ENCODE measurements at regions not wholly inside any gene's neighbourhood (a gene's known extent, or its start where the extent isn't known, plus 50 kb on each side); places are given as distances from the start of the nearest gene placed in this dataset.

- Histone ChIP-seq H4K20me1 (replicated peaks; ENCODE audit: control insufficient read depth, insufficient read depth, low read length) (no peaks in the 10 kb centered on the region), H3K36me3 (ENCODE audit: control insufficient read depth, insufficient read depth, low read length) (no peaks in the 10 kb centered on the region), H3K27me3 (ENCODE audit: control insufficient read depth in 2 of 2, insufficient read depth in 2 of 2, low read length in 2 of 2) (no peaks in the 10 kb centered on the region), H3K79me2 (ENCODE audit: control insufficient read depth, insufficient read depth, low read length) (no peaks in the 10 kb centered on the region), H3K4me2 (ENCODE audit: insufficient read depth, low read length) (no peak overlapping the region), H3K9me3 (replicated peaks; ENCODE audit: control insufficient read depth, insufficient read depth, low read depth, low read length) (no peaks in the 10 kb centered on the region), H2AFZ (ENCODE audit: low read depth, low read length) (no peak overlapping the region), H3K27ac (ENCODE audit: extremely low read depth, low read depth, low read length) (no peak overlapping the region), H3K4me3 (no peak overlapping the region), H3K9me1 (ENCODE audit: control insufficient read depth, insufficient read depth, low read length) (no peaks in the 10 kb centered on the region), H3K9ac (ENCODE audit: insufficient read depth in 1 of 2, low read depth in 2 of 2, low read length in 2 of 2) (no peak overlapping the region), H3K4me1 (replicated peaks in 1 of 2; ENCODE audit: control insufficient read depth in 2 of 2, insufficient read depth in 2 of 2, low read length in 2 of 2) (no peaks in the 10 kb centered on the region)
- no peak for ATAC-seq
- WGBS (ENCODE audit: insufficient coverage, low coverage, missing lambda C conversion rate), result 0% methylated on average over 3 of the region's 3 CpGs
- DNase-seq (ENCODE audit: extremely low read depth in 1 of 4, low spot score in 3 of 4), result no peak
- BruUV-seq (replicated peaks), result no TSS peak
- POLR2A ChIA-PET, result no interaction called here
- in situ Hi-C loops (cut with MboI), result no loop called here
- CTCF ChIA-PET (ENCODE audit: low intra/inter-chr PET ratio), result no interaction called here
- no peak for FAIRE-seq
- intact Hi-C loops (cut with micrococcal nuclease), result no loop called here
- no peak for TF ChIP-seq MXI1 (IDR thresholded peaks at IDR 0.05; ENCODE audit: low read depth, low read length)
- TF ChIP-seq ILF3 (IDR thresholded peaks at IDR 0.05; ENCODE audit: borderline replicate concordance), result no peak
- no peak for TF ChIP-seq MCM3 (IDR thresholded peaks at IDR 0.05)
- TF ChIP-seq ELK3 (CRISPR knock-in tag; IDR thresholded peaks at IDR 0.05), result no peak
- no peak for TF ChIP-seq DIDO1 (tag; IDR thresholded peaks at IDR 0.05; ENCODE audit: low read depth)
- TF ChIP-seq ERF (CRISPR knock-in tag; IDR thresholded peaks at IDR 0.05), result no peak
- no peak for TF ChIP-seq WHSC1 (IDR thresholded peaks at IDR 0.05; ENCODE audit: low read length)
- no peak for TF ChIP-seq PPARD (CRISPR knock-in tag; IDR thresholded peaks at IDR 0.05)
- TF ChIP-seq HMGN3 (IDR thresholded peaks at IDR 0.05; ENCODE audit: borderline replicate concordance, extremely low read depth, insufficient read length, low read depth, low read length), result no peak
- no peak for TF ChIP-seq THAP7 (CRISPR knock-in tag; IDR thresholded peaks at IDR 0.05)
- no peak for TF ChIP-seq CHD1 (IDR thresholded peaks at IDR 0.05; ENCODE audit: low read length)
- TF ChIP-seq, protein P1, sequence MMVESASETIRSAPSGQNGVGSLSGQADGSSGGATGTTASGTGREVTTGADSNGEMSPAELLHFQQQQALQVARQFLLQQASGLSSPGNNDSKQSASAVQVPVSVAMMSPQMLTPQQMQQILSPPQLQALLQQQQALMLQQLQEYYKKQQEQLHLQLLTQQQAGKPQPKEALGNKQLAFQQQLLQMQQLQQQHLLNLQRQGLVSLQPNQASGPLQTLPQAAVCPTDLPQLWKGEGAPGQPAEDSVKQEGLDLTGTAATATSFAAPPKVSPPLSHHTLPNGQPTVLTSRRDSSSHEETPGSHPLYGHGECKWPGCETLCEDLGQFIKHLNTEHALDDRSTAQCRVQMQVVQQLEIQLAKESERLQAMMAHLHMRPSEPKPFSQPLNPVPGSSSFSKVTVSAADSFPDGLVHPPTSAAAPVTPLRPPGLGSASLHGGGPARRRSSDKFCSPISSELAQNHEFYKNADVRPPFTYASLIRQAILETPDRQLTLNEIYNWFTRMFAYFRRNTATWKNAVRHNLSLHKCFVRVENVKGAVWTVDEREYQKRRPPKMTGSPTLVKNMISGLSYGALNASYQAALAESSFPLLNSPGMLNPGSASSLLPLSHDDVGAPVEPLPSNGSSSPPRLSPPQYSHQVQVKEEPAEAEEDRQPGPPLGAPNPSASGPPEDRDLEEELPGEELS (CRISPR knock-in tag; IDR thresholded peaks at IDR 0.05; ENCODE audit: borderline replicate concordance), result no peak
- no peak for TF ChIP-seq NONO (IDR thresholded peaks at IDR 0.05; ENCODE audit: low read depth in 2 of 2, low read length in 1 of 2)
- TF ChIP-seq ARID3B (CRISPR knock-in tag; IDR thresholded peaks at IDR 0.05; ENCODE audit: borderline replicate concordance), result no peak
- TF ChIP-seq CREB1 (IDR thresholded peaks at IDR 0.05), result no peak
- TF ChIP-seq CREB1 (CRISPR knock-in tag; IDR thresholded peaks at IDR 0.05), result no peak
- no peak for TF ChIP-seq POLR2A (conservative IDR thresholded peaks at IDR 0.05)
Observed at GRCh38 chr13:37392389-37392788, 206.2 kb downstream of the POSTN start.
